NT2/D1 (cell line): ENCODE measurements at regions not wholly inside any gene's neighbourhood (a gene's known extent, or its start where the extent isn't known, plus 50 kb on each side); places are given as distances from the start of the nearest gene placed in this dataset.

ENCODE experiments used
- SUZ12 ChIP-seq: IDR thresholded peaks from 2 replicates; pipeline ENCODE4 v1.6.1; 2011; ENCODE audit not compliant: insufficient read length, insufficient read depth; ENCODE audit errors: extremely low read depth
- YY1 ChIP-seq: IDR thresholded peaks from 2 replicates; pipeline ENCODE4 v1.6.1; 2011; ENCODE audit not compliant: insufficient read length, insufficient read depth

GRCh38 chr14:87008965-87009364 lies 984.0 kb downstream of the GALC start:
- TF ChIP-seq SUZ12, result no peak
- TF ChIP-seq YY1, result no peak
